Heart right ventricle (tissue), 16 donors: ENCODE measurements at regions not wholly inside any gene's neighbourhood (a gene's known extent, or its start where the extent isn't known, plus 50 kb on each side); places are given as distances from the start of the nearest gene placed in this dataset.

ENCODE experiments used
- ATAC-seq, 8 donors: fragments of 200-7000 bp; cut with Tn5 transposase; one replicate each; pipeline ENCODE4 v1.9.1; 2020; ENCODE audit warnings: mild to moderate bottlenecking in 8 of 8, moderate library complexity in 8 of 8, moderate number of reproducible peaks in 1 of 8
- DNase-seq, 2 donors: peaks; one replicate each; pipeline ENCODE4 v3.0.0-alpha.2; 2020
- H3K27ac ChIP-seq, 10 donors: fragments of 200-600 bp; sonication (generic) in 2 of 10; one replicate each; pipeline versions ENCODE4 v1.5.0 to v1.8.0; 2020 to 2022; ENCODE audit warnings: mild to moderate bottlenecking in 3 of 10
- H3K27me3 ChIP-seq, 7 donors: fragments of 200-600 bp; one replicate each; pipeline ENCODE4 v1.8.0; 2021 to 2022; ENCODE audit warnings: mild to moderate bottlenecking in 2 of 7
- H3K36me3 ChIP-seq, 9 donors: fragments of 200-600 bp; sonication (generic) in 1 of 9; one replicate each; pipeline versions ENCODE4 v1.5.0 to v1.8.0; 2020 to 2022; ENCODE audit warnings: mild to moderate bottlenecking in 2 of 9
- H3K4me1 ChIP-seq, 9 donors: fragments of 200-600 bp; sonication (generic) in 1 of 9; one replicate each; pipeline versions ENCODE4 v1.5.0 to v1.8.0; 2020 to 2022; ENCODE audit warnings: mild to moderate bottlenecking in 4 of 9
- H3K4me3 ChIP-seq, 10 donors: fragments of 200-600 bp; sonication (generic) in 2 of 10; one replicate each; pipeline versions ENCODE4 v1.5.0 to v1.8.0; 2020 to 2022; ENCODE audit warnings: mild to moderate bottlenecking in 7 of 10, moderate library complexity in 2 of 10
- H3K9me3 ChIP-seq, 11 donors: fragments of 200-600 bp in 10 of 11; sonication (generic) in 2 of 11; one replicate each; pipeline versions ENCODE4 v1.5.0 to v1.8.0; 2013 to 2022; ENCODE audit warnings: mild to moderate bottlenecking in 2 of 11, control low read depth in 1 of 11, moderate library complexity in 1 of 11
- CTCF ChIP-seq, 9 donors: fragments of 200-600 bp; sonication (generic) in 2 of 9; IDR thresholded peaks; one replicate each; pipeline versions ENCODE4 v1.5.0 to v1.8.0; 2021 to 2022; ENCODE audit warnings: antibody characterized with exemption in 9 of 9, mild to moderate bottlenecking in 5 of 9, moderate library complexity in 1 of 9
- WGBS, 2 donors: extraction: QIAGEN DNeasy Blood & Tissue Kit; methylation state at CpG; one replicate each; pipeline ENCODE4 v1.1.7; 2013; ENCODE audit warnings: inconsistent platforms in 1 of 2; 5-methylcytosine and 5-hydroxymethylcytosine counted together
- intact Hi-C, 10 donors: fragments of 100-400 bp; cut with DNase I; formaldehyde crosslinking; loops; one replicate each; pipeline versions ENCODE4 v1.11.1 to v1.14.2; 2022
- donor health status: Arrhythmogenic right ventricular cardiomyopathy.
- donor health status: ischemic (EF 13 %, LVEDD 7.1; RV severe dilation, severe dysfunction).
- donor health status: healthy with polysubstance abuse.
- donor health status: DM: no; HTN: yes; CAD: no.
- donor health status: DM: no; HTN: no; CAD: no.
- donor health status: ischemic (EF 25% LVEDD 6.9; RV normal size, moderate dysfunction).
- donor health status: ischemic (EF 25% LVEDD 5.7; RV mildly dilated, moderate dysfunction).
- donor health status: healthy.
- donor health status: DM: yes; HTN: yes; CAD: no.
- donor health status: Ischemic cardiomyopathy.
- donor health status: ischemic (EF 35%, LVEDD 5.7; RV mildly dilated, moderate dysfunction).
- donor health status: nonischemic (EF 11% LVEDD 7.7; RV severe dilation, severe dysfunction).
- donor health status: DM: yes; HTN: yes; CAD: no.
- donor health status: PGD.
- donor health status: ischemic (EF 29% LVEDD 5.4; RV normal size, mild dysfunction).
- donor health status: nonischemic (EF 23%, LVEDD 6.1; RV moderate dilation, normal function).

- H3K4me3 ChIP-seq = no peak overlapping the region
- no peak for TF ChIP-seq CTCF (IDR thresholded peaks at IDR 0.05)
- WGBS, 2 donors = 63 to 72% methylated on average over 1 of the region's 1 CpG
- H3K9me3 ChIP-seq = peaks cover 0 to 21% (median 6%) of the 10 kb centered on the region in 11 donors
- intact Hi-C loops = loop anchor here in 1 of 10 donors (10.0 kb wide), 1 partner anchor 47 kb away; no protein-coding TSS in a partner anchor
- H3K27ac ChIP-seq = no peak overlapping the region
- no peaks in the 10 kb centered on the region for H3K4me1 ChIP-seq
- no peak for DNase-seq
- H3K27me3 ChIP-seq = no peaks in the 10 kb centered on the region
- no peaks in the 10 kb centered on the region for H3K36me3 ChIP-seq
- ATAC-seq = no peak
Measured at GRCh38 chr7:11988186-11988585, 156.2 kb upstream of the THSD7A start.

DNA sequence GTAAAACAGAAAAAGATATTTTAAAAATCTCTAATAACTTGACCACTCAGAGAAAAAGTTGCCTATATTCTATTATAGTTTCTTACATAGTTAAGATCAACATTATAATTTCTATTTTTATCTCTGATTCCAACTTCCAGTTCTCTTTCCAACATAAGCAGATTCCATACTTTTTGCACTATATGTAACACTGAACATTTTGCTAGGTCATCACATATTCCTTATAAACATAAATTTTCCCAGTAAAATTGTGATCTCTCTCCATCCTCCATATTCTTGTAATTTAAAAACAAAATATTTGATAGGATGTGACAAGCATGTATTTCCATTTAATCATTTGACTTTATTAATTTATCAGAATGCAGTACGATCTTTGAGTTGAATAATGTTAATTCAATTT lies 170.4 kb upstream of the THSD7A start:
- WGBS, 2 donors = 94 to 98% methylated on average over 1 of the region's 1 CpG
- H3K36me3 ChIP-seq = no peaks in the 10 kb centered on the region
- H3K27ac ChIP-seq = no peak overlapping the region
- peaks cover 0 to 8% (median 0%) of the 10 kb centered on the region in 11 donors for H3K9me3 ChIP-seq
- H3K4me3 ChIP-seq = no peak overlapping the region
- H3K27me3 ChIP-seq = no peaks in the 10 kb centered on the region
- intact Hi-C loops = no loop called here
- TF ChIP-seq CTCF (IDR thresholded peaks at IDR 0.05) = no peak
- no peak for ATAC-seq
- H3K4me1 ChIP-seq = no peaks in the 10 kb centered on the region
- DNase-seq = no peak

DNA sequence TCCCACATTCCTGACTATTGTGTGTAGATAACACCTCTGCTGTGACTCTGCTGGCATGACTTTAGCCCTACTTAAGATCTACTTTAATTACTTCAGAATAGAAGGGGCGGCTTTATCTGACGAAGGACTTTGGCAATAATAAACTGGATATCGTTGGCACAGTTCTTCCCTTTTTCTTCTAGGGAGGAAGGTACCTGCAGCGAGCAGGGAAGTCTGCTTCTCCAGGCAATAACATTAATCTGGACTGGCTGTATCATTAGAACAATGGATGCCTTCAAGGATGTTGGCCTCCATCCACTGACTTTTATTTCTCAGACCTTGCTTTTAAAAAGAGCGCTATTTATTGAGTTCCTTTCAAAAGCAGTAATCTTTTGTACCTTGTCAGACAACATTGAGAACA lies 172.6 kb upstream of the THSD7A start:
- Histone ChIP-seq H3K27ac (no peak overlapping the region), H3K4me3 (no peak overlapping the region), H3K4me1 (no peaks in the 10 kb centered on the region), H3K36me3 (no peaks in the 10 kb centered on the region), H3K27me3 (no peaks in the 10 kb centered on the region), H3K9me3 (no peaks in the 10 kb centered on the region)
- DNase-seq (no peak), ATAC-seq (no peak)
- intact Hi-C loops = no loop called here
- TF ChIP-seq CTCF (IDR thresholded peaks at IDR 0.05) = no peak
- WGBS, 2 donors = 84 to 85% methylated on average over 5 of the region's 5 CpGs

GRCh38 chr7:12007576-12007975 lies 175.6 kb upstream of the THSD7A start:
- H3K27ac ChIP-seq = no peak overlapping the region
- WGBS, 2 donors = 45 to 50% methylated on average over 2 of the region's 2 CpGs
- no peak for TF ChIP-seq CTCF (IDR thresholded peaks at IDR 0.05)
- H3K36me3 ChIP-seq = no peaks in the 10 kb centered on the region
- no peaks in the 10 kb centered on the region for H3K4me1 ChIP-seq
- ATAC-seq = no peak
- H3K27me3 ChIP-seq = no peaks in the 10 kb centered on the region
- intact Hi-C loops = no loop called here
- no peak overlapping the region for H3K4me3 ChIP-seq
- H3K9me3 ChIP-seq = no peaks in the 10 kb centered on the region
- DNase-seq = no peak

DNA sequence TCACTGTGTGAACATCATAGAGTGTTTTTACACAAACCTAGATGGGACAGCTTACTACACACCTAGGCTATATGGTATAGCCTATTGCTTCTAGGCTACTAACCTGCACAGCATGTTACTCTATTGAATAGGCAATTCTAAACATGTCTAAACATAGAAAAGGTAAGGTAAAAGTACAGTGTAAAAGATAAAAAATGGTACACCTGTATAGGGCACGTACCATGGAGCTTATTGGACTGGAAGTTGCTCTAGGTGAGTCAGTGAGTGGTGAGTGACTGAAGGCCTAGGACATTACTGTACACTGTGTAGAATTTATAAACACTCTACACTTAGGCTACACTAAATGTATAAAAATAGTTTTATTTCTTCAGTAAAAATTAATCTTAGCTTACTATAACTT lies 182.0 kb upstream of the THSD7A start:
- 84 to 87% methylated on average over 1 of the region's 1 CpG for WGBS, 2 donors

More for the DNA sequence above, 182.0 kb upstream of the THSD7A start:
- Histone ChIP-seq H3K27ac (no peak overlapping the region), H3K9me3 (no peaks in the 10 kb centered on the region), H3K36me3 (no peaks in the 10 kb centered on the region), H3K4me1 (no peaks in the 10 kb centered on the region), H3K27me3 (no peaks in the 10 kb centered on the region), H3K4me3 (no peak overlapping the region)
- no peak for ATAC-seq
- TF ChIP-seq CTCF (IDR thresholded peaks at IDR 0.05) = no peak
- DNase-seq = no peak
- intact Hi-C loops = no loop called here
